CD4-positive, alpha-beta T cell treated with Interleukin-6 for 4 hours (primary cell): ENCODE measurements at regions not wholly inside any gene's neighbourhood (a gene's known extent, or its start where the extent isn't known, plus 50 kb on each side); places are given as distances from the start of the nearest gene placed in this dataset.
"Not testable (repeated sequence)": the region's sequence is repeated elsewhere in the genome, so short reads cannot be mapped to it uniquely, and the experiment has no call there.

Experiments
- DNase-seq: peaks from one replicate; pipeline ENCODE4 v3.0.0-alpha.2; 2020; ENCODE audit warnings: mixed read lengths

- DNase-seq = no peak
Observed at GRCh38 chr13:65343898-65344663, 1886.1 kb downstream of the PCDH9 start.

DNA sequence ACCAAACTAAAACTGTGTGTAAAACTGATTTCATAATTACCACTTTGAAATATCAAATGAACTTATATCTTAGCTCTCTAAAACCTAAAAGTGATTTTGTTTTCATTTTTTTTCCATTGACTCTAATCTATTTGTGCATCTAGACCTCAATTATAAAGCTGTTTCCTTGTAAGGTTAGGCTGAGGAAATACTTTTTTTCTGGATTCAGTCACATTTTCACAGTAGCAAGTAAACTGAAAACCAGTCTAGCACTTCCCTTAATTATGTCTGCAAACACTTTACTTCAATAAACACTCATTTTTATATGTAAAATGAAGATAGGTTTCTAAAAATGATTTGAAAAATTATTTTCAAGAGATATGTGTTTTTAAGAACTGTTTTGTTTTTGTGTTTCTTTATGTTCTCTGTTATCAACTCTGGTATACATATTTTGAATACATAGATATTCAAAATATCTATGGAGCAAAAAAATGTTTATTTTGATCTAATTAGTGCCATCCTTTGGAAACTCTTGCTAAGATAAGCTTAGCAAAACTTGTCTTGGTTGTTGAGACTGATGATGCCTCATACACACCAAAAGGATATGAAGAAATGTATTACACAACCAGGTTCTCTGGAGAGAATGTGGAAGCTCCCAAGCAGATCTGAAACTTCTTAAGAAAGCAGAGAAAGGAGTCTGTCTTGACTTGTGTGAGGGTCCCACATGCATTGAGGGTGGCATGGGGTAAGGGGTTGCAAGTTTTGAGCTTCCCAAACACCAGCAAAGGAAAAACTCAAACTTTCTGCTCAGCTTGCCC, 1887.4 kb downstream of the PCDH9 start:
- no peak for DNase-seq

- DNase-seq = no peak
Observed at GRCh38 chr13:65339241-65339640, 1890.9 kb downstream of the PCDH9 start.

- DNase-seq = no peak
Observed at GRCh38 chr13:65336916-65337315, 1893.2 kb downstream of the PCDH9 start.

DNA sequence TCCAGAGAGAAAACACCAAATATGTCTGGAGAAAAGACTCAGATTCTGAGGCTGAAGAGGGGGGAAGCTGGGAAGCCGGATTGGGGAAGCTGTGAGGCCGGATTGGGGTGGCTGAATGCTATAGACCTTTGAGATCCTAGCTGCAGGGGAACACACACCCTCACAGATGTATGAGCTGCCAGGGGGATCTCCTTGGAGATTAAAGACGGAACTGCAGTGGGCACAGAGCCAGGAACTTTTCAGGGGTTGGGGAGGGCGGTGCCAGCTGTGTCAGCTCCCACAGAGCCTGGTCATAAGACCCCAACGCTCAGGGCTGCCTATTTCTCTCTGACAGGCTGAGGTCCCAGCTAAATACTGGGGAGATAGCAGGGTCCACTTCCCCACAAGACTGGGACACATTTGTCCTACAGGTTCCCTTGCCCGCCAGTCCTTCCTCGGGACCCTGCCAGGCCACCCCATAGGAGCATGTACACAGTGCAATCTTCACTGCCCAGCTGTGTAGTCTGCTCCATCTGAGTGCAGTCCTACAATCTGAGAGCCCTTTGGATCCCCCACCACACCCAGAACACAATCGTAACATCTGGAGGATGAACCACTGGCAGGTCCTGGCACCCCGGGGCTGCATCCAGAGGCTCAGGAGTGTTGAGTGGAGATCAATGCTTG, 1893.9 kb downstream of the PCDH9 start:
- DNase-seq = no peak

DNA sequence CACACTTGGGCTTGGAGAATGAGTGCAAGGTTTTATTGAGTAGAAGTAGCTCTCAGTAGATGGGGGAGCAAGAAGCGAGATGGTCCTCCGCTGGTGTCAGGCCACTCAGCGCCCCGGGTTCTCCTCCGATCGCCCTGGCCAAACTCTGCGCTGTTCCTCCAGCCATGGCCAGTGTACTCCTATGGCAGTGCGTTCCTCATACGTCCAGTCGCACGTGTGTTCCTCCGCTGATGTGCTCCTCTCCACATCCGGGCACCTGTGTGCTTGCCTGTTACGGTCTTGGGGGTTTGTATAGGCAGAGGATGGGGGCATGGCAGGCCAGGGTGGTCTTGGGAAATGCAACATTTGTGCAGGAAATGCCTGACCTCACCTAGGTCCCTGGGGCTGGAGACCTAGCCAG, 1899.4 kb downstream of the PCDH9 start:
- DNase-seq = no peak

DNA sequence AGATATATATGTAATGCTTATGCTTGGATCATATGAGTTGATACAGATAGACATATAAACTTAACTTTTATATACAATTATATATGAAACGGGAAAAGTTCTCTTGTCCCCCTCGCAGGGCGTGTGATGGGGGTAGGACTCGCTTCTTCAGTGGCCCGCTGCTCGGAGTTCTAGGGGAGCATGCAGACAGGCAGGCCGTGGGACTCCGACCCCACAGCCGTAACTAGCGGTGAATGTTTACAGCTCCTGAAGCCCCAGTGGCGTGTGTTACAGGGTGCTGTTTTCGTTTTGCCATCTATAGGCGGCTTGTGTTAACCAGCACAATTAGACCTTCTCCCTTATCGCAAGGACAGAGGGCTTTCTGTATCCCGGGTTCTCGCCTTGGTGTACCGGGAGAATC, 1899.8 kb downstream of the PCDH9 start:
- no peak for DNase-seq

- not testable (repeated sequence) for DNase-seq
Observed at GRCh38 chr13:65323192-65323591, 1906.9 kb downstream of the PCDH9 start.

- not testable (repeated sequence) for DNase-seq
Observed at GRCh38 chr13:65321423-65321822, 1908.7 kb downstream of the PCDH9 start.

- no peak for DNase-seq
Observed at GRCh38 chr13:65314008-65314407, 1916.1 kb downstream of the PCDH9 start.

DNA sequence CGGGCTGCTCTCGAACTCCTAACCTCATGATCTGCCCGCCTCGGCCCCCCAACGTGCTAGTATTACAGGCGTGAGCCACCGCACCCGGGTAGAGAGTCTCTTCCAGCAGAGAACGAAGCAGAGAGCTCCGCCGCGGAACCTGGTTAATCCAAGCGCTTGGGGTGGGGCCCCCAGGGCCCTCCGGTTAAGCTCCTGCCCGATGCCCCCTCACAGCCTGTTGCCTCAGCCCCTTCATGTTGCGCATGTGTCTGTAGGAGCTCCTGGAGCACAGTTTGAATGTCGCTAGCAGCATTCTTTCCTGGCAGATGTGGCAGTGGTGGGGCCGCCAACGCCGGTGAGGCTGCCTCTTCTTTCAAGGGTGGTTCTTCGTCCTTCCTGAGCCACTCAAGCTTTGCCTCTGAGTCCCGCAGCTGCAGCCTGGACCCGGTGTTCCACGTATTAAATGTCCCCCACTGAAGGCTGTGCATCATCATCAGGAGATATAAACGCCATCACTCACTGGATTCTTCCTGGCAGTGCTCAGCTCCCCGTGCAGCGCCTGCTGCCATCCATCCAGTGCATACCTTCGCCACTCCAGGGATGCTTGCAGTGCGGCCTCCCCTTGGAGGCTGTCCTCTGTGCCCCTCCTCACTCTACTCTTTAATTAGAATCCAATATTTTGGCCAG, 1919.3 kb downstream of the PCDH9 start:
- no peak for DNase-seq

DNA sequence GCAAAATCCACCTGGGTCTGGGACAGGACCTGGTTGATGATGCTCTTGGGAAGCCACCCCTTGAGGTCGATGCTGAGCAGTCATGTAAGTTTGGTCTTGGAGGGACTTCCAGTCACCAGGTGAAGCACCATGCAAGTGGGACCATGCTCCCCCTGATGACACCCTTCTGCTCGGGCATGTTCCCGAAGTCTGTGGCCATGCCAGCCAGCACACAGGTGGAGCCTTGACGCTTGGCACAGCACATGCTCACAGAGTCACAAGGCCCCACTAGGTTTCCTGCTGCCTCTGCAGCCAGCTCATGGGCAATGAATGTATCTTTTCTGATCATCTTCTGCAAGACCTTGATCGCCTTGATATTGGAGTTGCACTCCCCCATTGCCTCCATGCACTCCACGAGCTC, 1920.2 kb downstream of the PCDH9 start:
- no peak for DNase-seq

DNA sequence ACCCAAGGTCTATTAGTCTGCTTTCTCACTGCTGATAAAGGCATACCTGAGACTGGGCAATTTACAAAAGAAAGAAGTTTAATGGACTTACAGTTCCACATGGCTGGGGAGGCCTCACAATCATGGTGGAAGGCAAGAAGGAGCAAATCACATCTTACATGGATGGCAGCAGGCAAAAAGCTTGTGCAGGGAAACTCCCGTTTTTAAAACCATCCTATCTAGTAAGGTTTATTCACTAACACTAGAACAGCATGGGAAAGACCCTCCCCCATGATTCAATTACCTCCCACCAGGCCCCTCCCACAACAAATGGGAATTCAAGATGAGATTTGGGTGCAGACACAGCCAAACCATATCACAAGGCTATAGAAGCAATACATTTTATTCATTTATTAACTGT, 1921.4 kb downstream of the PCDH9 start:
- not testable (repeated sequence) for DNase-seq

DNA sequence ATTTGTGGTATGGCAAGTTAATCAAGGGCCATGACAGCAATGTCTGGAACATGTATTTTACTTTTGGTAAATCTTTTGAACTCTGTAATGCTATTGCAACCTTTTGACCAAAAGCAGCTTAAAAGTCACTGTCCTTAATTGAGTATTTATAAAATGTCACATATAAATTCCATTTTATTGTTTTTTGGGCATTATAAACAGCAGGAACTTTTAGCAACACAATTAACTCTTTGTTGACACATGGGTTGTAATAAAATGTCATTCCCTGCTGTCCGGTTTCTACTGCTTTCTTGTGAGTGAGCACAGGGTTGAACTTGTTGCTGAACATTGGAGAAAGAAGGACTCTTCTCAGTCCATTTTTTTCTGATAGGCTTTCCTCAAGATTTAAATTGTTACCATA, 1923.1 kb downstream of the PCDH9 start:
- DNase-seq = no peak

DNA sequence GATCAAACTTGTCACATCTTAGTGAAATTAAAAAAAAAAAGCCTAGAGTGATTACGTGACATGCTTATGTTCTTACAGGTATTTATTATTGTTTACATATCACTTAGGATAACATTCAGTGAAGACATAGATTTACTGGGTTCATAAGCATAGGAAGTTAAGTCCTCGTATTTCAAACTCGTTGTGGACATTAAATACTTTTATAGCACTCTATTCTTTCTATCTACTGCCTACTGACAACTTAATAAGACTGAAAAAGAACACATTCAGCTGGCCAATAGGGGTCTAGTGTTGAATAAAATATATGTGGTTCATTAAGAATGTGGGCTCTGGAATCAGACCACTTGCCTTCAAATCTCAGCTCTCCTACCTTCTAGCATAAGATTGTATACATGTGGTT, 1927.4 kb downstream of the PCDH9 start:
- no peak for DNase-seq

- no peak for DNase-seq
Observed at GRCh38 chr13:65301506-65301905, 1928.6 kb downstream of the PCDH9 start.

DNA sequence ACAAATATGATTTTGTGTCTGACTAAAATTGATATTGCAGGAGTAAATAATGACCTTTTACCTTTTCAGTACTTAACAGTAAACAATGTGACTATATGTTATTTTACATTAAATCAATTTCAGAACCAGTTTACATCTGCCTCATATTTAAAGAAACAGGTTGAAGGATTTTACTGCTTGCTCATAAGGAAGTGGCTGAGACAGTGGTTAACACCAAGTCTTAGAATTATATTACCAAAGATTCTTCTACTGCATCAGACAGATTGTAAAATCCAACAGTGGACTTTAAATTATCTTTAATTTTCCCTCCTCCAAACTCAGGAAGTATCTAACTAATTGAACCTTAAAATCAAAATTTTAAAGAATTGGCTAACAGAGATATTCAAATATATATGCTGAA, 1929.9 kb downstream of the PCDH9 start:
- no peak for DNase-seq

DNA sequence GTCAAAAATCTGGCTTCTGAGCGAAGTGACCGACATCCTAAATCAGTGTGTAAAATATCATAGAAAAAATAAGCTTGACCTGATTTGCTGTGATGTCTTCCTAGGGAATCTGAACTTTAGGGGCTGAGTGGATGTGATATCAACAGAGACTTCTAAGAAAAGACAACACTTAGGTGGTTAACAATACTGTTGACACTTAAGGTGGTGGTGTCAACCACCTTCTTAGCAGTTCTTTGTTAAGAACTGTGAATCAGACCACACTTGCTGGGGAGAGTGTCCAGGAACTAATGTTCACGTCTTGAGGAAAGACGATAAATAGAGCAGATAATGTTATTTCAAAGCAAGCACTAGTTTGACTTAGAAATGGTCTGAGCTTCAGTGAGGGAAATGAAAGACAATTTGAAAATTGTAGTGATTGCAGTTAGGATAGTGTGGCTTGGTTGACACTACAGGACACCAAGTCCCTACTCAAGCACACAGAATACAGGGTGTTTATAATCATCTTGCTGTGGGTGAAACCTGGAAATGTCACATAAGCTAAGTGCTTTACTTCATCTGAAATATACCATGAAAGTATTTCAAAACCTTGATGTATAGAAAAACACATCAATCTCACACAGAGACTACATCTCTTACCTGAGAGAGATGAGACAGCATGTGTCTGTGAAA, 1936.5 kb downstream of the PCDH9 start:
- DNase-seq = no peak

DNA sequence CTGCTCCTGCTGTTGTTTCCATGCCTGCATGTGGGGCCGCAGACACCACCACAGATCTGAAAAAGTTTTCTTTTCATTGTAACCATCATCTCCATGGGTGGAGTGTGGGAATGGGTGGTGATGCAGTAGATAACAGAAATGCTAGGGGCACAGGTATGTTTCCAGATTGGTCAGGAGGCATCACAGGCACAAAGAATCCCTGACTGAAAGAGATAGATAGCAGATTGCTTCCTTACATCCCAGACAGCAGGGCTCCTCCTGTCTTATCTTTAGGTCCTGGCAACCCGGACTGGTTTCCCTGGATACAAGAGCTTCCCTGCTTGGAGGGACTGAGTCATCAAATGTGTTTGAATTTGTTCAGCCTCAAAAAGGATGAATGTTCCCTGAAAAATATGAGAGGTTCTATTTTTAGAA, 1937.6 kb downstream of the PCDH9 start:
- DNase-seq = no peak

DNA sequence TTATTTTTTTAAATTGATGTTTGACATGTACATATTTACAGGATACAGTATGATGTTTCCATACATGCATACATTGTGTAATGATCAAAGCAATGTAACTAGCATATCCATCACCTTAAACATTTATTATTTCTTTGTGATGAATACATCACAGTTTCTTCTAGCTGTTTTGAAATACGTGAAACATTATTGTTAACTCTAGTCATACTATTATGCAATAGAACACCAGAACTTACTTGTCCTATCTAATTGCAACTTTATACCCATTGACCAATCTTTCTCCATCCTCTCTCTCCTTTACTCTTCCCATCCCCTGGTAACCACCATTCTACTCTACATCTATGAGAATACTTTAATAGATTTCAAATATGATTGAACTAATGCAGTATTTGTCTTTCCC, 1942.7 kb downstream of the PCDH9 start:
- no peak for DNase-seq

- DNase-seq = no peak
Observed at GRCh38 chr13:65275838-65276630, 1954.1 kb downstream of the PCDH9 start.

GRCh38 chr13:65275108-65275507, 1955.0 kb downstream of the PCDH9 start:
- DNase-seq = no peak
